ENCODE measurements at regions not wholly inside any gene's neighbourhood (a gene's known extent, or its start where the extent isn't known, plus 50 kb on each side); places are given as distances from the start of the nearest gene placed in this dataset.

- no peak for TF ChIP-seq CTCF (IDR thresholded peaks at IDR 0.05)
- no peak for TF ChIP-seq POLR2A (IDR thresholded peaks at IDR 0.05)
Observed at GRCh38 chr1:221343607-221344006, 398.3 kb downstream of the DUSP10 start.

Data from Peyer's patch (tissue), 4 donors.